H9 (cell line): ENCODE measurements at regions not wholly inside any gene's neighbourhood (a gene's known extent, or its start where the extent isn't known, plus 50 kb on each side); places are given as distances from the start of the nearest gene placed in this dataset.

Experiments
- DNase-seq: peaks from one replicate; pipeline ENCODE4 v3.0.0-alpha.2; 2017
- H2AFZ ChIP-seq: one replicate; pipeline ENCODE4 v1.6.1; 2013; ENCODE audit warnings: mild to moderate bottlenecking, low read length, control low read depth, moderate library complexity
- H2AK5ac ChIP-seq: 2 replicates; pipeline ENCODE4 v1.6.1; 2013; ENCODE audit warnings: low read length, control low read depth, mixed read lengths; ENCODE audit not compliant: insufficient read length
- H2BK120ac ChIP-seq: one replicate; pipeline ENCODE4 v1.6.1; 2013; ENCODE audit warnings: low read depth, mild to moderate bottlenecking, low read length, control low read depth, inconsistent platforms; ENCODE audit not compliant: poor library complexity, severe bottlenecking
- H2BK12ac ChIP-seq: 2 replicates; pipeline ENCODE4 v1.6.1; 2013; ENCODE audit warnings: low read length, control low read depth, mixed read lengths, low read depth; ENCODE audit not compliant: insufficient read length
- H2BK15ac ChIP-seq: 2 replicates; pipeline ENCODE4 v1.6.1; 2013; ENCODE audit warnings: low read depth, low read length, control low read depth
- H2BK20ac ChIP-seq: one replicate; pipeline ENCODE4 v1.6.1; 2013; ENCODE audit warnings: low read depth, mild to moderate bottlenecking, low read length, control low read depth, inconsistent platforms; ENCODE audit not compliant: poor library complexity, severe bottlenecking
- H2BK5ac ChIP-seq: 2 replicates; pipeline ENCODE4 v1.6.1; 2013; ENCODE audit warnings: low read length, control low read depth, mixed read lengths; ENCODE audit not compliant: insufficient read length
- H3K14ac ChIP-seq: 2 replicates; pipeline ENCODE4 v1.6.1; 2013; ENCODE audit warnings: low read length, control low read depth; ENCODE audit not compliant: insufficient read depth
- H3K18ac ChIP-seq: 2 replicates; pipeline ENCODE4 v1.6.1; 2013; ENCODE audit warnings: low read depth, mild to moderate bottlenecking, mixed read lengths, low read length, control low read depth; ENCODE audit not compliant: insufficient read length
- H3K23ac ChIP-seq: 2 replicates; pipeline ENCODE4 v1.6.1; 2013; ENCODE audit warnings: low read length, control low read depth, mixed read lengths, low read depth; ENCODE audit not compliant: insufficient read length
- H3K23me2 ChIP-seq: 2 replicates; pipeline ENCODE4 v1.6.1; 2013; ENCODE audit warnings: low read depth, mild to moderate bottlenecking, mixed read lengths, low read length, control low read depth; ENCODE audit not compliant: insufficient read length, poor library complexity, severe bottlenecking
- H3K27ac ChIP-seq: 2 replicates; pipeline ENCODE4 v1.5.1; 2013; ENCODE audit warnings: low read length, control low read depth, mixed read lengths, low read depth; ENCODE audit not compliant: insufficient read length
- H3K27me3 ChIP-seq: 2 replicates; pipeline ENCODE4 v1.6.1; 2013; ENCODE audit warnings: low read length, control low read depth, inconsistent platforms; ENCODE audit not compliant: insufficient read depth
- H3K4ac ChIP-seq: 2 replicates; pipeline ENCODE4 v1.6.1; 2013; ENCODE audit warnings: low read depth, mild to moderate bottlenecking, control low read depth, inconsistent platforms, low read length, moderate library complexity
- H3K4me1 ChIP-seq: 2 replicates; pipeline ENCODE4 v1.6.1; 2013; ENCODE audit warnings: low read length, control low read depth, inconsistent platforms; ENCODE audit not compliant: insufficient read depth
- H3K4me2 ChIP-seq: 2 replicates; pipeline ENCODE4 v1.6.1; 2013; ENCODE audit warnings: low read length, control low read depth, mixed read lengths; ENCODE audit not compliant: insufficient read length, insufficient read depth
- H3K56ac ChIP-seq: 2 replicates; pipeline ENCODE4 v1.6.1; 2013; ENCODE audit warnings: low read depth, mild to moderate bottlenecking, mixed read lengths, low read length, control low read depth; ENCODE audit not compliant: insufficient read length
- H3K79me1 ChIP-seq: 2 replicates; pipeline ENCODE4 v1.6.1; 2013; ENCODE audit warnings: low read depth, mild to moderate bottlenecking, moderate library complexity, low read length, control low read depth, inconsistent platforms; ENCODE audit not compliant: insufficient read depth, poor library complexity, severe bottlenecking
- H3K79me2 ChIP-seq: 2 replicates; pipeline ENCODE4 v1.6.1; 2013; ENCODE audit warnings: low read length, control low read depth, inconsistent platforms; ENCODE audit not compliant: insufficient read depth
- H3K9ac ChIP-seq: 2 replicates; pipeline ENCODE4 v1.6.1; 2013; ENCODE audit warnings: low read length, control low read depth, mixed read lengths; ENCODE audit not compliant: insufficient read length; ENCODE audit errors: extremely low read depth
- H3K9me3 ChIP-seq: one replicate; pipeline ENCODE4 v1.6.1; 2013; ENCODE audit warnings: low read depth, low read length, inconsistent platforms; ENCODE audit not compliant: control insufficient read depth
- H3T11ph ChIP-seq: one replicate; pipeline ENCODE4 v1.6.1; 2013; ENCODE audit warnings: mild to moderate bottlenecking, low read length, control low read depth, inconsistent platforms
- H4K20me1 ChIP-seq: one replicate; pipeline ENCODE4 v1.6.1; 2013; ENCODE audit not compliant: control insufficient read depth, insufficient read length, insufficient read depth
- H4K5ac ChIP-seq: 2 replicates; pipeline ENCODE4 v1.6.1; 2013; ENCODE audit warnings: low read depth, mild to moderate bottlenecking, mixed read lengths, low read length, control low read depth; ENCODE audit not compliant: insufficient read length
- H4K8ac ChIP-seq: replicated peaks from 2 replicates; pipeline ENCODE4 v1.6.1; 2013; ENCODE audit warnings: low read length, control low read depth, mixed read lengths, low read depth; ENCODE audit not compliant: insufficient read length
- H4K91ac ChIP-seq: 2 replicates; pipeline ENCODE4 v1.6.1; 2013; ENCODE audit warnings: low read depth, mild to moderate bottlenecking, moderate library complexity, mixed read lengths, low read length, control low read depth; ENCODE audit not compliant: insufficient read length
- H3K27ac Mint-ChIP-seq, 3 experiments: 2 replicates in 2 of 3; 3 replicates in 1 of 3; pipeline ENCODE4 v1.8.0; 2020 to 2021; ENCODE audit warnings: mixed read lengths in 3 of 3, mild to moderate bottlenecking in 1 of 3, moderate library complexity in 1 of 3
- H3K27me3 Mint-ChIP-seq: 2 replicates; pipeline ENCODE4 v1.8.0; 2021; ENCODE audit warnings: low read depth, mild to moderate bottlenecking, moderate library complexity, mixed read lengths
- H3K36me3 Mint-ChIP-seq, 3 experiments: 2 replicates in 2 of 3; 3 replicates in 1 of 3; pipeline ENCODE4 v1.8.0; 2020 to 2021; ENCODE audit warnings: low read depth in 3 of 3, mixed read lengths in 3 of 3; ENCODE audit not compliant: insufficient read depth in 1 of 3
- H3K4me1 Mint-ChIP-seq, 2 experiments: 2 replicates each; pipeline ENCODE4 v1.8.0; 2020; ENCODE audit warnings: mixed read lengths in 2 of 2
- H3K4me3 Mint-ChIP-seq, 2 experiments: 2 replicates in 1 of 2; 3 replicates in 1 of 2; pipeline ENCODE4 v1.8.0; 2020 to 2021; ENCODE audit warnings: mild to moderate bottlenecking in 2 of 2, mixed read lengths in 2 of 2, moderate library complexity in 1 of 2
- H3K9me3 Mint-ChIP-seq, 2 experiments: 2 replicates in 1 of 2; 3 replicates in 1 of 2; pipeline ENCODE4 v1.8.0; 2020; ENCODE audit warnings: mild to moderate bottlenecking in 2 of 2, mixed read lengths in 2 of 2, moderate library complexity in 1 of 2
- CTCF ChIP-seq: fragments of 200-600 bp; sonication (generic); conservative IDR thresholded peaks from 3 replicates; pipeline ENCODE4 v1.8.0; 2021; ENCODE audit warnings: antibody characterized with exemption, mild to moderate bottlenecking
- WGBS: extraction: QIAGEN DNeasy Blood & Tissue Kit; methylation state at CpG from one replicate; pipeline ENCODE4 v1.1.7; 2013; ENCODE audit warnings: missing lambda C conversion rate, low lambda C conversion rate, mixed read lengths; ENCODE audit not compliant: insufficient read length; ENCODE audit errors: extremely low coverage; 5-methylcytosine and 5-hydroxymethylcytosine counted together

- H4K5ac ChIP-seq: no peak overlapping the region
- H3K79me2 ChIP-seq: no peaks in the 10 kb centered on the region
- no peak overlapping the region for H2AFZ ChIP-seq
- no peaks in the 10 kb centered on the region for H3K79me1 ChIP-seq
- H3K36me3 Mint-ChIP-seq: no peaks in the 10 kb centered on the region; a peak in 1 of 7 replicates
- H3K14ac ChIP-seq: no peak overlapping the region
- H3K4ac ChIP-seq: no peak overlapping the region
- no peak overlapping the region for H4K91ac ChIP-seq
- H3K9me3 Mint-ChIP-seq: no peaks in the 10 kb centered on the region
- no CpG with 5 or more reads among the region's 9 CpGs for WGBS
- H2AK5ac ChIP-seq: no peak overlapping the region
- H3K56ac ChIP-seq: no peak overlapping the region
- no peak for DNase-seq
- peaks cover 7% of the 10 kb centered on the region; the same call in 1 of the 2 replicates for H3K4me1 ChIP-seq
- H2BK5ac ChIP-seq: no peak overlapping the region
- no peak overlapping the region for H3K9ac ChIP-seq
- H3K27me3 Mint-ChIP-seq: no peaks in the 10 kb centered on the region
- no peak overlapping the region; a peak in 1 of 5 replicates for H3K4me3 Mint-ChIP-seq
- no peaks in the 10 kb centered on the region for H4K20me1 ChIP-seq
- H3K27me3 ChIP-seq: no peaks in the 10 kb centered on the region
- H3K4me2 ChIP-seq: no peak overlapping the region
- H4K8ac ChIP-seq: no peak overlapping the region
- H3K27ac ChIP-seq: no peak overlapping the region
- H3T11ph ChIP-seq: no peak overlapping the region
- peaks cover 22 to 28% of the 10 kb centered on the region in 2 experiments for H3K4me1 Mint-ChIP-seq
- no peak overlapping the region for H3K18ac ChIP-seq
- TF ChIP-seq CTCF: no peak
- H2BK20ac ChIP-seq: no peak overlapping the region
- no peaks in the 10 kb centered on the region for H3K23me2 ChIP-seq
- no peak overlapping the region for H3K23ac ChIP-seq
- peak overlapping the region in 1 of 3 experiments; percentile 47; a peak in 2 of 7 replicates for H3K27ac Mint-ChIP-seq
- H3K9me3 ChIP-seq: no peaks in the 10 kb centered on the region
- H2BK15ac ChIP-seq: no peak overlapping the region
- no peak overlapping the region for H2BK120ac ChIP-seq
- no peak overlapping the region for H2BK12ac ChIP-seq
Measured at GRCh38 chr4:11223311-11223710, 205.4 kb downstream of the HS3ST1 start.
